GM12864 (cell line): ENCODE measurements at regions not wholly inside any gene's neighbourhood (a gene's known extent, or its start where the extent isn't known, plus 50 kb on each side); places are given as distances from the start of the nearest gene placed in this dataset.
A peak's percentile ranks its signal among the peaks of the same experiment; 100 is the strongest.
"Not testable (repeated sequence)": the region's sequence is repeated elsewhere in the genome, so short reads cannot be mapped to it uniquely, and the experiment has no call there.

Experiments
- DNase-seq: peaks from one replicate; pipeline ENCODE4 v3.0.0-alpha.2; 2011; ENCODE audit warnings: low read depth
- H3K4me3 ChIP-seq: 2 replicates; pipeline ENCODE4 v1.5.1; 2011; ENCODE audit warnings: mild to moderate bottlenecking, low read depth, low read length, control low read depth
- CTCF ChIP-seq: IDR thresholded peaks from 2 replicates; pipeline ENCODE4 v1.5.1; 2011; ENCODE audit warnings: low read depth, mild to moderate bottlenecking, moderate library complexity, low read length, control low read depth, inconsistent platforms; ENCODE audit errors: missing control alignments

- peak; percentile 96 for DNase-seq
- no peak overlapping the region for H3K4me3 ChIP-seq
- TF ChIP-seq CTCF = no peak
Measured at GRCh38 chr3:72163809-72164634, 379.1 kb upstream of the PROK2 start.

DNA sequence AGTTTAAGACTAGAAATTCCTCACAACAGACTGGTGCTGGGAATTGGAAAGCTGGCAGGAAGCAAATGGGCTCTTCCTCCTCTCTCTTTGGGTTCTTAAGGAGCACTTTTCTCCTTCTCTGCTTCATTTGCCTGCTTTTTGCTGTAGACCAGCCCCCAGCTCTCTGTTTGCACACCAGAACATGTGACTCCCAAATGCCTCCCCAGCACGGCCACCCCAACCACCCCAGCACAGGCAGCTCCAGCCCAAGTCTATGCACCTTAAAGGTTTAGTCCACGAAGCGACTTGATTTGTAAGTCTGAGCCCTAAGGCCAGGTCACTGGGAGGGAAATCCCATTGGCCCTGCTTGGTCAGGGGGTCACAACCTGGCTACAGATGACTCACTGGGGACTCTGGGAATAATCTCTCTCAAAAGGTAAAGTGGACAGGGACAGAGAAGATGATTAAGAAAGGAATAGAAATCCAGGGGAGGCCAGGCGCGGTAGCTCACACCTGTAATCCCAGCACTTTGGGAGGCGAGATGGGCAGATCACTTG is 377.8 kb upstream of the PROK2 start:
- no peak for DNase-seq
- no peak overlapping the region for H3K4me3 ChIP-seq
- no peak for TF ChIP-seq CTCF

DNA sequence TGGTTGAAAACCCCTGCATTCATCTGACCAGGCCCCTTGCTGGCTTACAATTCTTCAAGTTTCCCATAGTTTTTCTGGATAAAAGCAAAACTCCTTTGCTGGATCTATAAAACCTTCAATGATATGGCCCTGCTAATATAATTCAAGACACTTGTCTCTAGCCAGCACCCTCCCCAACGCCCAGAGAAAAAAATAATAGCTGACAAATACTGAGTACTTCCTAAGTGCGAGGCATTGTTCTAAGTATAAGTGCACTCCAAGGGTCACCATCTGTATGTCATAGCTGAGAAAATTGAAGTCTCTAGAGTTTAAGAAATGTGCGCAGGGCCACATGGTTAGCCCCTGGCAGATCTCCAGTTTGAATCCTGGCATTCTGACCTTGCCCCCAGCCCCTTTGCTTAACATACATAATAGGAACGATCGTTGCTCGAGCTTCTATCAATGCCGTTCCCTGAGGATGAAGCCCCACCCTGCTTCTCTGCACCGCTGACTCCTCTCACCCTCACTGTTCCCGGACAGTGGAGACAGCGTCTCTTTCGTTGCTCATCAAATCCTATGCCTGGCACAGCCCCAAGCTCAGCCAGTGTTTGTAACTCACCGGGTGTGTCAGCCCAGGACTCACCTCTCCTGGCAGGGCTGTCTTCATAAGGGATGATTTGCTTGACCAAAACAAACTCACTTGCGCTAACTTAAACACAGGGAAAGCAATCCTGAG is 377.1 kb upstream of the PROK2 start:
- no peak for DNase-seq
- no peak for TF ChIP-seq CTCF
- H3K4me3 ChIP-seq = no peak overlapping the region

- DNase-seq, H3K4me3 ChIP-seq: not testable (repeated sequence)
Measured at GRCh38 chr3:72161285-72161684, 376.3 kb upstream of the PROK2 start.

GRCh38 chr3:72160351-72160750 is 375.4 kb upstream of the PROK2 start:
- H3K4me3 ChIP-seq = no peak overlapping the region
- DNase-seq = no peak
- TF ChIP-seq CTCF = no peak

GRCh38 chr3:72159487-72159886 is 374.5 kb upstream of the PROK2 start:
- no peak overlapping the region for H3K4me3 ChIP-seq
- no peak for TF ChIP-seq CTCF
- DNase-seq = no peak

DNA sequence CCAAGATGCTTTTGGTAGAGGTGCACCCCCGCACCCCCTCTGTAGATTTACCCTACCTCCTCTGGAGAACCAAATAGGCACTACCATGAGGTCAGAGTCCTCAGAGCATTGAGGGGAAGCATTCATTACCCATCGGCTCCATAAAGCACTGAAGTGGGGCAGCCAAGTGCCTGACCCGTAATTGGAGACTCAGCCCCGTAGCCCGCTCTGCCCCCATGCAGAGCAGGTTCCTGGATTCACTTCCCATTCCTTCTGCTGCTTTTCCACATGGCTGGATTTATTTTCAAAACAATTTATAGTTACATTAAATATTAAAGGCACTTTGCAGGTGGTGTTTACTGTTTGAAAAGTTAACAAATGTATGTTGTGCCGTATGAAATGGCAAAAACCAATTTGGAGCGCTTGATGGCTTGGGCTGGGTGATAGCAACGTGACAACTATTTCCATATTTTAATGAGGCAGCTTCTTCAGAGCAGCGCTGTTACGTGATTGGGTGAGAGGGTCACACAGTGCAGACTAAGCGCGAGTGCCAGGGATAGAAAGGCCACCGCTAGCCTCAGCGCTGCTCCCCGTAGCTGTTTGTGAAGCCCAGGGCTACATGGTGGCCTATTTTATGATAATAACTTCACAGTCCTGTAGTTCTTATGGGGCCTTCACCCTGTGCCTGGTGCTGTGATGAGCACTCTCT is 373.8 kb upstream of the PROK2 start:
- no peak for DNase-seq
- no peak overlapping the region for H3K4me3 ChIP-seq
- no peak for TF ChIP-seq CTCF
